GM21825 (cell line): ENCODE measurements at regions not wholly inside any gene's neighbourhood (a gene's known extent, or its start where the extent isn't known, plus 50 kb on each side); places are given as distances from the start of the nearest gene placed in this dataset.
"Not testable (repeated sequence)": the region's sequence is repeated elsewhere in the genome, so short reads cannot be mapped to it uniquely, and the experiment has no call there.

Source experiments
- ATAC-seq: cut with Tn5 transposase; IDR thresholded peaks from one replicate; pipeline ENCODE4 v1.9.1; 2021; ENCODE audit warnings: mild to moderate bottlenecking, moderate library complexity; ENCODE audit not compliant: unreplicated experiment

DNA sequence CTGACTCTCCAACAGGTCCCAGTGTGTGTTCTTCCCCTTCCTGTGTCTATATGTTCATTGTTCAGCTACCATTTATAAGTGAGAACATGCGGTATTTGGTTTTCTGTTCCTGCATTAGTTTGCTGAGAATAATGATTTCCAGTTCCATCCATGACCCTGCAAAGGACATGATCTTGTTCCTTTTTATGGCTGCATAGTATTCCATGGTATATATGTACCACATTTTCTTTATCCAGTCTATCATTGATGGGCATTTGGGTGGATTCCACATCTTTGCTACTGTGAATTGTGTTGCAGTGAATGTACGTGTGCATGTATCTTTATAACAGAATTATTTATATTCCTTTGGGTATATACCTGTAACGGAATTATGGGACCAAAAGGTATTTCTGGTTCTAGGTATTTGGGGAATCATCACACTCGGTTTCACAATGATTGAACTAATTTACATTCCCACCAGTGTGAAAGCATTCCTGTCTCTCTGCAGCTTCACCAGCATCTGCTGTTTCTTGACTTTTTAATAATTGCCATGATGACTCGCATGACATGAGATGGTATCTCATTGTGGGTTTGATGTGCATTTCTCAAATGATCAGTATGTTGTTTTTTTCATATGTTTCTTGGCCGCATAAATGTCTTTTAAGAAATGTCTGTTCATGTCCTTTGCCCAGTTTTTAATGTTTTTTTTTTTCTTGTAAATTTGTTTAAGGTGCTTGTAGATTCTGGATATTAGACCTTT lies 60.2 kb downstream of the LSMEM1 start:
- ATAC-seq: no peak

GRCh38 chr7:112546723-112547513 lies 66.1 kb downstream of the LSMEM1 start:
- no peak for ATAC-seq

- no peak for ATAC-seq
These were observed 67.1 kb downstream of the LSMEM1 start for GRCh38 chr7:112547916-112548315.

GRCh38 chr7:112550468-112551060 lies 69.8 kb downstream of the LSMEM1 start:
- ATAC-seq: peak; percentile 89

- not testable (repeated sequence) for ATAC-seq
These were observed 70.7 kb downstream of the LSMEM1 start for GRCh38 chr7:112551521-112551920.

DNA sequence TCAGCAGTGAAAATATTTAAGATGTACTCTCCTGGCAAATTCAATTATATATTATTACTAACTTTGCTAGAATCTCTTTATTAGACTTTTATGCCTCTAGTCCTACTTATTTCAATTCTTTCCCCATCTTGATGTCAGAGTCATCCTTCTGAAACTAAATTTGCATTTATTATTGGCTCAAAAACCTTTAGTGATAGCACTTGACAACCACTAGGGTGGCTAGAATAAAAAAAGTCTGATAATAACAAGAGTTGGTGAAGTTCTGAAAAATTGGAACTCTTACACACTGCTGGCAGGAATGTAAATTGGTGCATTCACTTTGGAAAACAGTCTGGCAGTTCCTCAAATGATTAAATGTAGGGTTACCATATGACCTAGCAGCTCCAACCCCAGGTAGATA lies 73.8 kb downstream of the LSMEM1 start:
- no peak for ATAC-seq

- peak; percentile 93 for ATAC-seq
These were observed 75.8 kb downstream of the LSMEM1 start for GRCh38 chr7:112556633-112557032.

DNA sequence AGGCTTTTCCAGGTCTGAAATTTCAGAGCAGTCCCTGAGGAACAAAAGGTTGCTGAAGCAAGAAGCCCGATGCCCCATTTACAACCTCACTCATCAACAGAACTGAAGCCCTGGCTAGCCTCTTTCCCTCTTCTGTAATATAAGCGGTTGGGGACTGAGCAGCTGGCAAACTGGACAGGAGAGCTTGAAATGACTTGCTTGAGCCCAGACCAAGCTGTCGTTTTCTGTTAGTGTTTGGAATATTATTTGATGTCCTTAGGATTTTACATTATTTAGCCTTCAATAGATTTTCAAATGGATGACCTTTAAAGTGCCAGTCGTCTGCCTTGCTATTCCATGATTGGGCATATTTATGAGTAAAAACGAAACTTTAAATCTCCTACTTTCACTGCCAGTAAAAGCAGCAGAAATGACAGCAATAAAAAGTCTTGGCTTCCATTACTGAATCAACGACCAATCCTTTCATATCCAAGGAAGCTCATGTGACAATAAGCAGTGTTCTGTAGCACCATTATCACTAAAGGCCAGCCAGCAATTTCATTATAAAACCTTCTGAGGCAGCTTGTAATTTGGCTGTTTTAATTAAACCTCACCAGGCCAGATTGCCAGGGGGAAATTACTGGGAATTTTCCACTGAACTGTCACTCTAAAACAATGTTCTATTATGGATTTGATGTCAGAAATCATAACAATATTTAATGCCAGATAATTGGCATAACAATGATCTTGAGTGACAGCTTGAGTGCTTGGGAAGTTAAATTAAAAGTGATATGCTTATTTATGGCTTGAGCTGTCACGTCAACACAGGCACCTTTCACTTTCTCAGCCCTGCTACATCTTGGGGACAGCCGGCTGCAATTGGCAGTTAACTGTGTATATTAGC lies 85.9 kb downstream of the LSMEM1 start:
- no peak for ATAC-seq

- no peak for ATAC-seq
These were observed 86.6 kb downstream of the LSMEM1 start for GRCh38 chr7:112567388-112567787.

GRCh38 chr7:112571852-112572607 lies 91.2 kb downstream of the LSMEM1 start:
- no peak for ATAC-seq

DNA sequence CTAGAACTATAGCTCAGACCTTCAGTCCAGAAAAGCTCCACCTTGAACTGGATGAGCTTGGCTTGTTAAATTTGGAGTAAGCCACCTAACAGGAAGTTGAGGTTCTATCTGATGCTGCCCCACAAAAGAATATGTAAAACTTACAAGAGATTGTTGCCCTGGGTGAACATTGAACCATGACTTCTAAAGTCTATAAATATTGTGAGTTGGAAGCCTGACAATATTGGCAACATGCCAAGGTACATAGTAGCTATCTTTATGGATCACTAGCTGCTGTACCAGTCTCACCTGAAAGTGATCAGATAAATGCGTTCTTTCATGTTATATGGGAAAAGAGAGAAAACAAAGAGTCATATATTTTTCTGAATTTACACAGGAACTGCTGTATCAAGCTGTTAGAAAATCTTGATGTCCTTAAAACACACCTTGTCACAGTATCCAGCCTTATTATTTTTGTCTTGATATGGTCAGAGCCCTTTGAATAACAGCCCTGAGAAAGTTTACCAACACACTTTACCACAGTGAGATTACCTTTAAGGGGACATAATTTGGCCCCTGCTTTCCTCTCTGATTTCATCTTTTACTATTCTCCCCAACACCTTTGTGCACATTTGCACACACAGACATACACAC lies 92.0 kb downstream of the LSMEM1 start:
- no peak for ATAC-seq

DNA sequence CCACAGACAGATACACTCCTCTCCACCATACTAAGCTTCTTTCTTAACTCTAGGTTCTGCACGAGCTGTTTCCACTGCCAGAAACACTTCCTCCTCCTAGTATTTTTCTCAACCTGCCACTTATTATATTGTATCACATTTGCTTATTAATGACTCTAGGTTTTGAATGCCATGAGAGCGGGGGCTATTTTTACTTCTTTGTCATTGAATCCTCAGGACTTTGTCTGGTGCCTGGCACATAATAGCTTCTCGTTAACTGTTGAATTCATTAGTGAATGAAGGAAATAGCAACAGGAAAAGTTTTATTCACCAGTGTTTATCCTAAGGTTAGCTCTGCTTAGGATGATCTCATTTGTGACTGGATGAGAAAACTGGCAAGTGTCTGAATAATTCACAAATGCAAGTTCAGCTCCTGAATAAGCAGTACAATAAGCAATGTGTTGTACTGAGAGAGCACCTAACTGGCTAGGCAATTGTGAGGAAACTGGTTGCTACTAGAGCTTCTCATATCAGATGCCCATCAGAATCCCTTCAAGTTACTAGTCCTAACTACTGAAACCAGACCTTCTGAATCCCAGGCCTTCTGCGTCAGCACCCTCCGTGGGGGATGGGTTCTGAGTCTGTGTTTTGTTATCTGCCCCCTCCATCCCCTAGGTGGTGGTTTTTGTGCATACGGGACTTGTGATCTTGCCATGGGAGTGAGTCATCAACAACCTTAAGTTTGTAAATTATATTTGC lies 92.7 kb downstream of the LSMEM1 start:
- ATAC-seq: no peak

DNA sequence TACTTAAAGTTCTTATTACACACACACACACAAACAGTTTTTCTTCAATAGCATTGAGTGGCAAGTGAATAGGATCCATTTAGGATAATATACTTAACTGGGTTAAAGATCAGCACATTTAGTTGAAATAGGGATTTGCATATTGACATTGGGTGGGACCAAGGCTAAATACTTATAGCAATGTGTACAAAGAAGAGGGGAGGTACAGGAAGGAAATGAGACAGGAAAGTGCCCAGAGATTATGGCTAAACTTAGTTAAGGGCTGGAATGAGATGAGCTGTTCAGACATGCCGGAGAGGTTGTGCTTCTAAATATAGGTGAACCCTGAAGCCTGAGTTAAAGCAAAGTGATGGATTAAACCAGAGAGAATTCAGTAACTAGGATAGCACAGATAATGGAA lies 95.1 kb downstream of the LSMEM1 start:
- ATAC-seq: no peak

DNA sequence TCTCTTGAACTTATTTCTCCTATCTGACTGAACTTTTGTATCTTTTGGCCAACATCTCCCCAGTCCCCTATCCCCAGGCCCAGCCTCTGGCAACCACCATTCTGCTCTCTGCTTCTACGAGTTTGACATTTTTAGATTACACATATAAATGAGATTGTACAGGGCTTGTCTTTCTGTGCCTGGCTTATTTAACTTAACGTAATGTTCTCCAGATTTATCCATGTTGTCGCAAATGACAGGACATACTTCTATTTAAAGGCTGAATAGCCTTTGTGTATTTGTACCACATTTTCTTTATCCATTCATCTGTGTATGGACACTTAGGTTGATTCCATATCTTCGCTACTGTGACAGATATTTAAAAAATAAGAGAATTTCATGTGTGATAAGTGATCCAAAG lies 98.6 kb downstream of the LSMEM1 start:
- no peak for ATAC-seq

DNA sequence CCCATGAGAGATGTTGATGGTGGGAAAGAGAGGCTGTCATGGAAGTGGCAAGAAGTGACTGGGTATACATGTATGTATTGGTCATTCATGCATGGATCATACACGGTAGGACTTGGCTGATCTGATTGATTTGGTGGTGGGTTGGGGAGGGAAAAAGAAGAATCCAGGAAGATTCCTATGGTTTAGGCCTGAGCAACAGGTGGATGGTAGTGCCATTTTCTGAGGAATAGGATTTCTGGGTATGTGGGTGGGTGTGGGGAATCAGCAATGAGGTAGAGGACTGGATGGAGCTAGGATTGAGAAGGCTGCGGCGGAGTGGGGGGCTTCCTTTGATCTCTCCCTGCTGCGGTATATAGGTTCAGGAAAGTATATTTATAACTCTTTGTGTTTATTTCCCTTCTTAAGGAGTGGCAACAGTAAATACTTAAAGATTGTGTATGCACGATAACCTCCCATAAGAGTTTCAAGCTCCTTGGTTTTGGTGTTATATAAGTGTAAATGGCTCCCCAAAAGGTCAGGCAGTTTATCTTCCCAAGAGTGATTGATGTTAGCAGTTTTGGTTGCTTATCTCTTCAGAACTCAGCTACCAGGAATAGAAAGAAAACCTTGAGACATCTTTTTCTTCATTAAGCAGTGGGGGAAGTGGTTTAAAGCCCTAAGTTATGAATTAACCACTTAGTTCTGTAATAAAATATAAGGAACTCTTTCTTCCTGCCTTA lies 100.1 kb downstream of the LSMEM1 start:
- no peak for ATAC-seq

DNA sequence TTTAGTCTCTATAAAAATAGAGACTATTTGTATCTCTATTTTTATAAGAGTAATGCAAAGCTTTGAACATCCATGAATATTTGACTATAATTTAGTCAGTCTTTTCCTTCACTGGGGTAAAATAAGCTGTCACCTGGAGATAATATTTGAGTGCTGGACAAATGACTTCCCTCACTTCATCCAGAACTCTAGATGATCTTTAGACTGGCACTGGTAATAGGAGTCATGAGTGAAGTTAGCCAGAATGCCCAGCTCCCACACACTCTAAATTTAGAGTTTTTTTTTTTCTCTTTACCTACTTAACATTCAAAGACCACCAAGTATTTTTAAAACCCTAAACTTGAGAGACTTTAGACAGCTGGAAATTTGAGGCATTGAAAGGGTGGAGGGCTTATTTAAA lies 100.7 kb downstream of the LSMEM1 start:
- no peak for ATAC-seq

DNA sequence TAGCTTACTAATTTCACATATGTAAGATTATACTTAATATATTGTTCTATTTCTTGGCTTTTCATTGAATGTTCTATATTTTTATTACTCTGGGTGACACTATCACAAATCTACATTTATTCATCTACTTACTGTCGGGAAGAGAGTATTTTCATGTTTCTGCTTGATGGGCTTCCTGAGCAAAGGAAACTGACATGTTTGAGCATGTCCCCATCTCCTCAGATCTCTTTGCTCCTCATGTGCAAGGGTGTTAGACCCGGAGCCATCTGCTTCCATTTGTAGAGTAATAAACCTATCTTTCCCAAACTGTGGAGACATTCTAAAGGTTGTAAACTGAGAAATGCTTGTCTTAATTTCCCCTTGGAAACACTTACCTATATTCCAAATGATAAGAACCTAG lies 103.5 kb downstream of the LSMEM1 start:
- ATAC-seq: no peak

GRCh38 chr7:112587504-112587903 lies 106.7 kb downstream of the LSMEM1 start:
- no peak for ATAC-seq
